ENCODE measurements at regions not wholly inside any gene's neighbourhood (a gene's known extent, or its start where the extent isn't known, plus 50 kb on each side); places are given as distances from the start of the nearest gene placed in this dataset.

DNA sequence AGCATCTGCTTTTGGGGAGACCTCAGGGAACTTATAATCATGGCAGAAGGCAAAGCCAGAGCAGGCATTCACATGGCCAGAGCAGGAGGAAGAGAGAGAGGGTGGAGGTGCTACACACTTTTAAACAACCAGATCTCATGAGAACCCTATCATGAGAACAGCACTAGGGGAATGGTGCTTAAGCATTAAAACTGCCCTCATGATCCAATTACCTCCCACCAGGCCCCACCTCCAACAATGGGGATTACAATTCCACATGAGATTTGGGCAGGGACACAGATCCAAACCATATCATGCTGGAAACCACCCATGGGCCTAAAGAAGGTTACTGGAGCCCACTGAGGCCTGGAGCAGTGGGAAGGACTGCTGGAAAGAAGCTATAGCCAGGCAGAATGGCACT is 66.9 kb upstream of the CHST1 start:
- Histone ChIP-seq H3K9me3 (ENCODE audit: insufficient read depth in 2 of 2, low read depth in 1 of 2, low read length in 1 of 2) (no peaks in the 10 kb centered on the region; a peak in 1 of 4 replicates), H2BK5ac (ENCODE audit: low read depth, low read length) (no peak overlapping the region), H3K23ac (ENCODE audit: insufficient read length) (no peak overlapping the region), H2BK15ac (ENCODE audit: low read length) (no peak overlapping the region), H2BK12ac (ENCODE audit: low read depth, low read length) (no peak overlapping the region), H3K56ac (replicated peaks; ENCODE audit: insufficient read length, low read depth, low read length) (no peak overlapping the region), H3K4me2 (ENCODE audit: insufficient read depth in 1 of 2, low read depth in 2 of 2, low read length in 2 of 2) (no peak overlapping the region), H3K79me2 (ENCODE audit: control insufficient read depth in 1 of 2, insufficient read depth in 2 of 2, low read length in 2 of 2) (no peaks in the 10 kb centered on the region), H3K14ac (ENCODE audit: insufficient read length) (no peak overlapping the region), H3K18ac (ENCODE audit: extremely low read depth, low read length) (no peak overlapping the region), H4K8ac (ENCODE audit: extremely low read depth, insufficient read depth, low read length) (no peak overlapping the region), H3K9ac (replicated peaks in 1 of 4; ENCODE audit: extremely low read depth in 1 of 4, low read depth in 3 of 4, low read length in 3 of 4) (no peak overlapping the region), H3K23me2 (ENCODE audit: low read depth, low read length) (no peaks in the 10 kb centered on the region), H3K27ac (ENCODE audit: low read depth, low read length) (no peak overlapping the region), H2AK5ac (ENCODE audit: low read depth, low read length) (no peak overlapping the region), H2BK20ac (ENCODE audit: low read length) (no peak overlapping the region), H3K36me3 (ENCODE audit: control insufficient read depth in 2 of 4, insufficient read depth in 4 of 4, low read length in 3 of 4) (no peaks in the 10 kb centered on the region), H2BK120ac (replicated peaks; ENCODE audit: low read depth, low read length) (no peak overlapping the region), H4K5ac (ENCODE audit: insufficient read length, low read depth, low read length) (no peak overlapping the region), H3K4me3 (ENCODE audit: extremely low read depth in 1 of 4, insufficient read depth in 2 of 4, low read depth in 3 of 4, low read length in 4 of 4) (no peak overlapping the region), H3K27me3 (replicated peaks in 1 of 4; ENCODE audit: control insufficient read depth in 3 of 4, extremely low read depth in 1 of 4, insufficient read depth in 3 of 4, low read length in 3 of 4) (no peaks in the 10 kb centered on the region), H3K4me1 (replicated peaks in 1 of 4; ENCODE audit: control insufficient read depth in 3 of 4, insufficient read depth in 4 of 4, low read length in 3 of 4) (peaks cover 0 to 2% (median 0%) of the 10 kb centered on the region in 4 experiments; a peak in 1 of 7 replicates), H4K20me1 (replicated peaks in 1 of 2; ENCODE audit: control insufficient read depth in 1 of 2, insufficient read depth in 2 of 2, low read length in 2 of 2) (no peaks in the 10 kb centered on the region), H3K4ac (replicated peaks; ENCODE audit: insufficient read length, low read depth, low read length) (no peak overlapping the region), H2AFZ (ENCODE audit: low read length) (no peak overlapping the region), H4K91ac (replicated peaks; ENCODE audit: insufficient read length, low read length) (no peak overlapping the region), H3K79me1 (ENCODE audit: low read depth, low read length) (no peaks in the 10 kb centered on the region)
- TF ChIP-seq POLR2AphosphoS5 (IDR thresholded peaks at IDR 0.05; ENCODE audit: low read depth, low read length) (no peak), BRCA1 (IDR thresholded peaks at IDR 0.05; ENCODE audit: low read depth, low read length) (no peak), SP1 (IDR thresholded peaks at IDR 0.05; ENCODE audit: low read depth, low read length) (no peak), SAP30 (IDR thresholded peaks at IDR 0.05; ENCODE audit: insufficient read depth, insufficient replicate concordance, low read length) (no peak)
- no peak for FAIRE-seq
- ChIA-PET POLR2A (ENCODE audit: partially characterized antibody) (no interaction called here), CTCF (ENCODE audit: partially characterized antibody) (interaction anchor here (0.9 to 1.5 kb wide), 3 partner anchors 16 to 327 kb away, joined by 3 to 4 read pairs (median 3); no protein-coding TSS in a partner anchor)
- no peak for DNase-seq (ENCODE audit: low read depth in 1 of 2, low spot score in 2 of 2)
